ENCODE measurements at regions not wholly inside any gene's neighbourhood (a gene's known extent, or its start where the extent isn't known, plus 50 kb on each side); places are given as distances from the start of the nearest gene placed in this dataset.
"Not testable (repeated sequence)": the region's sequence is repeated elsewhere in the genome, so short reads cannot be mapped to it uniquely, and the experiment has no call there.

DNA sequence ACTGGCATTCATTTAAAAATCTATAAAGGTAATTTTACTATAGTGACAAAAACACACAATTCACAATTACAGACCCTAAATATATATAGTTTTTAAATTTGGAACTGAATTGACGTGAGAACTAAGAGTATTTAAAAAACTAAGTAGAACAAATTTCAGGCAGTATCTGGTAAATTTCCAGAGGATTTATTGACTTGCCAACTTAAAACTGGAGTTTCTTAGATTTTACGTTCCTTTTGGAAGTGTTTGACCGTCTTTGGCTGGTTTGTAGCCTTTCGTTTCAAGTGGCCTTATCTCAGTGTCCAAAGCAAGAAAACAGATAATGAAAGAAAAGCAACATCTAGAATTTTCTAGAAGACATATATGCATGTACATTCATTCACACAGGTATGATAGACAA, 234.4 kb upstream of the VLDLR start:
- no peak overlapping the region for H3K9ac ChIP-seq (ENCODE audit: low read length)
- H3K36me3 ChIP-seq (replicated peaks; ENCODE audit: low read depth, low read length): no peaks in the 10 kb centered on the region
- TF ChIP-seq, protein P1, sequence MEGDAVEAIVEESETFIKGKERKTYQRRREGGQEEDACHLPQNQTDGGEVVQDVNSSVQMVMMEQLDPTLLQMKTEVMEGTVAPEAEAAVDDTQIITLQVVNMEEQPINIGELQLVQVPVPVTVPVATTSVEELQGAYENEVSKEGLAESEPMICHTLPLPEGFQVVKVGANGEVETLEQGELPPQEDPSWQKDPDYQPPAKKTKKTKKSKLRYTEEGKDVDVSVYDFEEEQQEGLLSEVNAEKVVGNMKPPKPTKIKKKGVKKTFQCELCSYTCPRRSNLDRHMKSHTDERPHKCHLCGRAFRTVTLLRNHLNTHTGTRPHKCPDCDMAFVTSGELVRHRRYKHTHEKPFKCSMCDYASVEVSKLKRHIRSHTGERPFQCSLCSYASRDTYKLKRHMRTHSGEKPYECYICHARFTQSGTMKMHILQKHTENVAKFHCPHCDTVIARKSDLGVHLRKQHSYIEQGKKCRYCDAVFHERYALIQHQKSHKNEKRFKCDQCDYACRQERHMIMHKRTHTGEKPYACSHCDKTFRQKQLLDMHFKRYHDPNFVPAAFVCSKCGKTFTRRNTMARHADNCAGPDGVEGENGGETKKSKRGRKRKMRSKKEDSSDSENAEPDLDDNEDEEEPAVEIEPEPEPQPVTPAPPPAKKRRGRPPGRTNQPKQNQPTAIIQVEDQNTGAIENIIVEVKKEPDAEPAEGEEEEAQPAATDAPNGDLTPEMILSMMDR (IDR thresholded peaks at IDR 0.05; ENCODE audit: low read depth, low read length): no peak
- TF ChIP-seq EZH2phosphoT487 (IDR thresholded peaks at IDR 0.05; ENCODE audit: low read depth): no peak
- no peaks in the 10 kb centered on the region for H4K20me1 ChIP-seq (ENCODE audit: insufficient read depth, low read length)
- H2AFZ ChIP-seq (ENCODE audit: low read depth, low read length): no peak overlapping the region
- H3K4me3 ChIP-seq (ENCODE audit: low read length): no peak overlapping the region
- H3K79me2 ChIP-seq (ENCODE audit: low read length): no peaks in the 10 kb centered on the region
- no peaks in the 10 kb centered on the region for H3K9me3 ChIP-seq (ENCODE audit: insufficient read depth, low read length)
- no peak overlapping the region for H3K27ac ChIP-seq (ENCODE audit: low read length)
- no peaks in the 10 kb centered on the region for H3K27me3 ChIP-seq (ENCODE audit: low read depth, low read length)
- H3K4me1 ChIP-seq (ENCODE audit: low read length): no peaks in the 10 kb centered on the region
- H3K4me2 ChIP-seq (ENCODE audit: low read length): no peak overlapping the region

DNA sequence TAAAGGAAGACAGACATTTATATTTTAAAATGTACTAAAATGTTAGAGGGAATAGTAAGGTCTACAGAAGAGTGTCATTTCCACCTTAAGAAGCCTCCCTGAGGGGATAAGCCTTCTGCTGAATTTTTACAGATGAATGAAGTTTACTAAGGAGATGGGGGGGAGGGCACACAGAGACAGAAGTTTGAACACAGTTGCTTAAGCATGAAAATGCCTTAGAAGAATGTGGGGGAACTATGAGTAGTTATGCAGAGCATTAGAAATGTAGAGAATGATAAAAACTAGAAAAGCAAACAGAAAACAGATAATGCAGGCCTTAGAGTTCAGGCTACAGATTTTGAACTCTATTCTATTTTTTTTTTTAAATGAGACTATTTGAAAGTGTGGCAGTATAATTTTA, 232.2 kb upstream of the VLDLR start:
- H3K27me3 ChIP-seq (ENCODE audit: low read depth, low read length): no peaks in the 10 kb centered on the region
- no peaks in the 10 kb centered on the region for H3K79me2 ChIP-seq (ENCODE audit: low read length)
- H3K27ac ChIP-seq (ENCODE audit: low read length): no peak overlapping the region
- no peak overlapping the region for H3K4me2 ChIP-seq (ENCODE audit: low read length)
- no peaks in the 10 kb centered on the region for H3K9me3 ChIP-seq (ENCODE audit: insufficient read depth, low read length)
- no peaks in the 10 kb centered on the region for H4K20me1 ChIP-seq (ENCODE audit: insufficient read depth, low read length)
- no peak for TF ChIP-seq EZH2phosphoT487 (IDR thresholded peaks at IDR 0.05; ENCODE audit: low read depth)
- TF ChIP-seq, protein P1 (IDR thresholded peaks at IDR 0.05; ENCODE audit: low read depth, low read length): no peak
- no peak overlapping the region for H2AFZ ChIP-seq (ENCODE audit: low read depth, low read length)
- no peak overlapping the region for H3K4me3 ChIP-seq (ENCODE audit: low read length)
- H3K9ac ChIP-seq (ENCODE audit: low read length): no peak overlapping the region
- H3K4me1 ChIP-seq (ENCODE audit: low read length): no peaks in the 10 kb centered on the region
- no peaks in the 10 kb centered on the region for H3K36me3 ChIP-seq (replicated peaks; ENCODE audit: low read depth, low read length)

DNA sequence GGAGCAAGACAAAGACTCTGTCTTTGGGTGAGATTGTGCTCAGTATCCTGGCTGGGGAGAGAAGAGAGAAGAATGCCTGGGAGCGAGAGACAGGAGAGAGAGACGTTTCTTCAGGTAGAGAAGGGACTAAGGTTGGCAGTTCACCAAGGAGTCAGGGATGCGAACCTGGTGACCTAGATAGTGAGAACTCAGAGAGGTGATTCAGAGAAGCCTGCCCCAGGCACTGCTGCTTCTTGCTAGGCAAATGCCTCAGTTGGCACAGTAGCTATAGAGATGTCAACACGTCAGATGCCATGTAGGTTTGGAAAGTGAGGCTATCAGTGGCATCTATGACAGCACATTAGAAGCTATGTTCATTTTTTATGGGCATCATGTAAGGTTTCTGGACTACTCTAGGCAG, 231.6 kb upstream of the VLDLR start:
- H3K36me3 ChIP-seq (replicated peaks; ENCODE audit: low read depth, low read length): no peaks in the 10 kb centered on the region
- no peaks in the 10 kb centered on the region for H3K9me3 ChIP-seq (ENCODE audit: insufficient read depth, low read length)
- no peak overlapping the region for H3K4me3 ChIP-seq (ENCODE audit: low read length)
- no peak overlapping the region for H2AFZ ChIP-seq (ENCODE audit: low read depth, low read length)
- H3K4me1 ChIP-seq (ENCODE audit: low read length): no peaks in the 10 kb centered on the region
- no peaks in the 10 kb centered on the region for H3K79me2 ChIP-seq (ENCODE audit: low read length)
- no peak overlapping the region for H3K9ac ChIP-seq (ENCODE audit: low read length)
- H3K27me3 ChIP-seq (ENCODE audit: low read depth, low read length): no peaks in the 10 kb centered on the region
- no peak overlapping the region for H3K27ac ChIP-seq (ENCODE audit: low read length)
- no peaks in the 10 kb centered on the region for H4K20me1 ChIP-seq (ENCODE audit: insufficient read depth, low read length)
- no peak overlapping the region for H3K4me2 ChIP-seq (ENCODE audit: low read length)
- TF ChIP-seq, protein P1 (IDR thresholded peaks at IDR 0.05; ENCODE audit: low read depth, low read length): no peak
- no peak for TF ChIP-seq EZH2phosphoT487 (IDR thresholded peaks at IDR 0.05; ENCODE audit: low read depth)

DNA sequence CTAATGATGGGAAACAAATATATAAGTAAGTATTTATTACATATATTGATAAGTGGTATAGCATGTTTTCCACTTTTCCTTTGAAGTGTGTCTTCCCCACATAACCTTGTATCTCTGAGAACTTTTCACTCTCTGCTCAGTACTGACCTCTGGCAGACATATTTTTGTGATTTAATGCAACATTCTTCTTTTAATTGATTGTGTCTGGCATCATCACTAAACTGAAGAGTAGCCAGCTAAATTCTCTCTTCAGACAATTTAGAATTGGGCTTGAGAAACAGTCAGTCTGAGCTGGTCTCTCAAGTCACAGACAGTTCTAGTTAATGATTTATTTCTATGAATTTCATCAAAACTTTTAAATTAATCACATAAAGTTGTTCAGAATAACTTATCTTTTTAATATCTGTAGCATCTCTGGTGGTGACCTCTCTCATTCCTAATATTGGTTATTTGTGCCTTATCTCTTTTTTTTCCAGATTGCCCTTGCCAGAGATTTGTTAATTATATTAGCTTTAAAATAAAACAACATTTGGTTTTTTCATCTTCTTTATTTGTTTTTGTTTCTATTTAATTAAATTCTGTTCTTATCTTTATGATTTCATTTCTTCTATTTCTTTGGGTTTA, 230.0 kb upstream of the VLDLR start:
- not testable (repeated sequence) for H3K9ac ChIP-seq (ENCODE audit: low read length); H3K9me3 ChIP-seq (ENCODE audit: insufficient read depth, low read length); H3K4me1 ChIP-seq (ENCODE audit: low read length); H3K36me3 ChIP-seq (replicated peaks; ENCODE audit: low read depth, low read length); H2AFZ ChIP-seq (ENCODE audit: low read depth, low read length); H3K79me2 ChIP-seq (ENCODE audit: low read length); H3K27me3 ChIP-seq (ENCODE audit: low read depth, low read length); H3K27ac ChIP-seq (ENCODE audit: low read length); H3K4me3 ChIP-seq (ENCODE audit: low read length); H3K4me2 ChIP-seq (ENCODE audit: low read length); H4K20me1 ChIP-seq (ENCODE audit: insufficient read depth, low read length)

DNA sequence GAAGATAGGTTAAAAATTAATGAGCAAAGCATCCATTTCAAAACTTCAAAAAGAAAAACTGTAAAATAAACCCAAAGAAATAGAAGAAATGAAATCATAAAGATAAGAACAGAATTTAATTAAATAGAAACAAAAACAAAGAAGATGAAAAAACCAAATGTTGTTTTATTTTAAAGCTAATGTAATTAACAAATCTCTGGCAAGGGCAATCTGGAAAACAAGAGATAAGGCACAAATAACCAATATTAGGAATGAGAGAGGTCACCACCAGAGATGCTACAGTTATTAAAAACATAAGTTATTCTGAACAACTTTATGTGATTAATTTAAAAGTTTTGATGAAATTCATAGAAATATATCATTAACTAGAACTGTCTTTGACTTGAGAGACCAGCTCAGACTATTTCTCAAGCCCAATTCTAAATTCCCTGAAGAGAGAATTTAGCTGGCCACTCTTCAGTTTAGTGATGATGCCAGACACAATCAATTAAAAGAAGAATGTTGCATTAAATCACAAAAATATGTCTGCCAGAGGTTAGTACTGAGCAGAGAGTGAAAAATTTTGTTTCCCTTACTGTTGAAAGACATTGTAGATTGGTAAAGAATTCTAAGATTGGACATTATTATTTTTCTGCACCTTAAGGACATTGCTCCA, 227.4 kb upstream of the VLDLR start:
- not testable (repeated sequence) for H3K27me3 ChIP-seq (ENCODE audit: low read depth, low read length); H3K36me3 ChIP-seq (replicated peaks; ENCODE audit: low read depth, low read length); H3K27ac ChIP-seq (ENCODE audit: low read length); H3K4me2 ChIP-seq (ENCODE audit: low read length); H3K4me1 ChIP-seq (ENCODE audit: low read length); H3K4me3 ChIP-seq (ENCODE audit: low read length); H4K20me1 ChIP-seq (ENCODE audit: insufficient read depth, low read length); H3K9me3 ChIP-seq (ENCODE audit: insufficient read depth, low read length); H3K9ac ChIP-seq (ENCODE audit: low read length); H3K79me2 ChIP-seq (ENCODE audit: low read length); H2AFZ ChIP-seq (ENCODE audit: low read depth, low read length)

All from OCI-LY3 (cell line).